Superior temporal gyrus (tissue), 1 donor: ENCODE measurements at regions not wholly inside any gene's neighbourhood (a gene's known extent, or its start where the extent isn't known, plus 50 kb on each side); places are given as distances from the start of the nearest gene placed in this dataset.
"Not testable (repeated sequence)": the region's sequence is repeated elsewhere in the genome, so short reads cannot be mapped to it uniquely, and the experiment has no call there.

Experiments
- DNase-seq: peaks from one replicate; pipeline ENCODE4 v3.0.0-alpha.2; 2016; ENCODE audit errors: extremely low spot score

DNA sequence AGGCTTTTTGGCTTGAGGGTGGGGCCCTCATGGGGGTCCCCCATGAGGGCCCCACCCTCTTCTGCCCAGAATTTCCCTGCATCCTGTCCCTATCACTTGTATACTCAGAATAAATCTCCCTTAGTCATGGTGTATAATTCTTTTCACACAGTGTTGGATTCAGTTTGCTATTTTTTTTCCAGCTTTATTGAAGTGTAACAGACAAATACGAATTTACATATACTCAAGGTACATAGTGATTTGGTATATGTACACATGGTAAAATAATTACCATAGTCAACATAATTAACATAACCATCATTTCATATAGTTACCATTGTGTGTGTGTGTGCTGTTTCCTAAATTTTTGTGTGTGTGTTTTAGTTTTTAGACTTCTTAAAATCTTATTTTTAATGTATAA, 289.4 kb downstream of the CNTNAP3B start:
- DNase-seq: not testable (repeated sequence)

DNA sequence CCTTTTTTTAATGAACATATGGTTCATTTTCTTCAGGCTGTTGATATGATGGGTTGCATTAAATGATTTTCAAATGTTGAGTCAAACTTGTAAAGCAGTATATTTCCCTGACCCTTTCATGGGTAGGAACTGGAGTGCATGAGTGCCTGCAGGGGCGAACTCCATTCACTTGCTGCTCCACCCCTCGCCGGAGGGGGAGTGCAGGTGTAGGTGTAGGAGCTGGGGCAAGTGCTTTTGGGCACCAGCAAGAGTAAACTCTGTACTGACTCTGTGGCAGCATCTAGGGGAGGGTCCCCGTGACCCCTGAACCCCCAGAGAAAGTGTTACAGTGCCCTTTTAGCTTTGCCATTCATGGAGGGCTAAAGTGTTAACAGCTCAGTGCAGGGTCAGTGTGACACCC, 290.3 kb downstream of the CNTNAP3B start:
- DNase-seq: not testable (repeated sequence)

DNA sequence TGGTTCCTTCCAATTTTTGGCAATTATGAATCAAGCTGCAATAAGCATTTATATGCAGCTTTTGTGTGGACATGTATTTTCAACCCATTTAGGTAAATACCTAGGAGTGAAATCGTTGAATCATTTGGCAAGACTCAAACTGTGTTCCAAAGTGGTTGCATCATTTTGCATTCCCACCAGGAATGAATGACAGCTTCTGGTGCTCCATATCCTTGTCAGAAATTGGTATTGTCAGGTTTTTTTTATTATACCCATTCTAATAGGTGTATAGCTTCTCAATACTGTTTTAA, 290.7 kb downstream of the CNTNAP3B start:
- DNase-seq: not testable (repeated sequence)

DNA sequence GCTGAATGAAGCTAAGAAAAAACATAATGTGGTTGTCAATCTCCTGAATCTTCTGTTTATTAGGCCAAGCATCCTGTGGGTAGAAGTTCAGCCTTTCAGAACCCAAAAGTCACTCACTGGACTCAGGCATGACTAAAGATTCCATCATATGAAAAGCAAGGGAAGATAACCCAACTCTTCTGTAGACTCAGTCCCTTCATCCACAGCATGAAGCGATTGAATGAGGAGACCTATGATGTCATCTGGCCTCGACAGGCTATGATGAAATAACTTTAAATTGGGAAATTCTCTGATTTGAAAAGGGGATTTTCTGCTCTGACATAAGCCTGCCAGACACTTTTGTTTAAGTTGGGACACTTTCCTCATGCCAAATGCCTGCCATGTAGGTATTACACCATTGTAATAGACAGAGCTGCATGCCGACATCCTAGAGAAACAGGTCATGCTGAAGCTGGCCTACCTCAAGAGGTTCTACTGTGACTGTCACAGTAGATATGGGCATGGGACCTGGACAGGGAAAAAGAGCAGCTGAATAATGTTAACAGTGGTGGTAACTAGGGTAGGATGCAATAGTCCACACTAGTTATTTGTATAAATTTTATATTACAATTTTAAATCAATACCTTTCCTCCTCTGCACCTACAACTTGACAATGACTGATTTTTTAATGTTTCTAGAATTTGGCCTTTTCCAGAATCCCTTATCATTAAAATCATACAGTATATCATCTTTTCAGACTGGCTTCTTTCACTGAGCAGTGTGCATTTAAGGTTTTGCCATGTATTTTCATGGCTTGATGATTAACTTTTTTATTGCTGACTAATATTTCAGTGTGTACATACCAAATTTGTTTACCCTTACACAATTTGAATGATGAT, 291.3 kb downstream of the CNTNAP3B start:
- DNase-seq: not testable (repeated sequence)

DNA sequence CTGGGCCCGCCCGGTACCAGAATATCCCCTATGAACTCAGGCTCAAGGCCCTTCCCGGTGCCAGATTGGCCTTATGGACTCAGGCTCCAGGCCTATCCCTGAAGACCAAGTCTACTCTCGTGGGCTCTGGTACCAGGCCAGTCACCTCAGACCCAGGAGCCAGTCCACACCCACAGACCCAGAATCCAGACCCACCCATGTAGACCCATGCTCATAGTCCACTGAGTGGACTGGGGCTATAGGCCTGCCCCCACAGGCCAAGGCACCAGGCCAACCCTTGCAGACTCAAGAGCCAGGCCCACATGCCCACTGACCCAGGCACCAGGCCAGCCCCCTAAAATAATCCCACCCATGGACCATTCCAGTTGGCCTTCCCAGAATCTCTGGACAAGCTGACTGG, 296.1 kb downstream of the CNTNAP3B start:
- not testable (repeated sequence) for DNase-seq

DNA sequence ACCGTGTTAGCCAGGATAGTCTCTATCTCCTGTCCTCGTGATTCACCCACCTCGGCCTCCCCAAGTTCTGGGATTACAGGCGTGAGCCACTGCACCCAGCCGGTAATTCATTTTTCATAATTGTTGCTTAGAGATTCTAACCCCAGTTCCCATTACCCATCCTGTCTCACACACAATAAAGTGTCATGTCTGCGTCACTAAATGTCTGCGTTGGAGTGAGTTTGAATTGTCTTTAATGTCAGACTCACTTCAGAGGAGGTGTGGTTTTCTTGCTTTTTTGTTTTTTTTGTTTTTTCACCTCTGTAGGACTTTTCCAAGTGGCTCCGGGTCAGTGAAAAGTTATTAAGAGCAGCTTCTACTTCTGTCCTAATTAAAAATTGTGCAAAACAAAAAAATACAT, 304.5 kb downstream of the CNTNAP3B start:
- DNase-seq: not testable (repeated sequence)

DNA sequence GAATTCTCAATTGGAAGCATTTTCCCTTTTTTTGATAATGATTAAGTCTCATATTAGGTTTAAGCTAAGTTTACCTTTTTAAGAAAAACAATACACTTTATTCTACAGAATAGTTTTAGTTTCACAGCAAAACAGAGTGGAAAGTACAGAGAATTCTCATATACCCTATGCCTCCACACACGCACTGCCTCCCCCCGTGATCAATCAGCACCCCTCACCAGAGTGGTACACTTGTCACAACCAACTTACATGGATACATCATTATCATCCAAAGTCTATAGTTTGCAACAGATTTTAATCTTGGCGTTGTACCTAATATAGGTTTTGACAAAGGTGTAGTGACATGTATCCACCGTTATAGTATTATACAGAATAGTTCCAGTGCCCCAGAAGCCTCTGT, 326.5 kb downstream of the CNTNAP3B start:
- not testable (repeated sequence) for DNase-seq

DNA sequence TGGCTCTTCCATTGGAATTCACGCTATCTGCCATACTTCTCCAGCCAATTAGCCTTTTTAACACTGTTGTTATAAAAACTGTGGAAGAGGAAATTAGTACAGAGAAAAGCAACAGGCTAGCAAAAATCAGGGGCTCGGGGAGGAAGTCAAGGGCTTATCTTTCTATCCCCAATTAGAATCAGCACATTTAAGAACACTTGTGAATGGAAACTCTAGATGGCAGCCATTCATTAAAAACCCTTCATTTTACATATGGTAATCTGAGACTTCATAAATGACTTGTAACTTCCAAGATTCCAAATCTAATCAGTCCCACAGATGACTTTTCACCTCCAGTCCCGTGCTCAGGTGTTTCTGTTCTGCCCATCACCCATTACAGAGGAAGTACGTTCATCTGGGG, 330.5 kb downstream of the CNTNAP3B start:
- not testable (repeated sequence) for DNase-seq

DNA sequence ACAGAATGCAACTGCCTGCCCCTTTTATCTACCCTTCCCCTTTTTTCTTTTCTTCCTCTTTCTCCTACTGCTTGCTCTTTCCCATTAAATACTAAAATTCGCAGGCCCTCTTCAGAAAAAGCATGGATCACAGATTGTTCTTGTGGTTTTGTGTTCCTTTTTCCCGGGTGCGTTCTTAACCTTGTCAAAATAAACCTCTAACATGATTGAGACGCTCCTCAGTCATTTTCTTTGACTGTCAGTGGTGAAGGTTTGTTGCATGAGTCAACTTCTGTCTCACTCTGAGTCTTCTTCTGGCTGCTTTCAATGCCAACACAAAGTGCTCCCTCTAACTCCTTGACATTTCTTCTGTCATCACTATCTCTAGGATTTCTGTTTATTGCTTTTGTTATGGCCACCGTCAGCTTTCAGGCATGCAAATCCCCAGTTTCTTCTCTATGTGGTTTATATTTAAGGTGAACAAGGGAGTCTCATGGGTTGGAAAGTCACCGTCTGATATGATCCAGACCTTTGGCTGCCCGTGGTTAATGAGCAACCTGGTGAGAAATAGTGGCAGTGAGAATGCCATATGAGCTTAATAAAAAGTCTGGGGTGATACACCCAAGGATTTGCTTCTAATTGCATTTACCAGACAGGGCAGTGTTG, 338.4 kb downstream of the CNTNAP3B start:
- not testable (repeated sequence) for DNase-seq

DNA sequence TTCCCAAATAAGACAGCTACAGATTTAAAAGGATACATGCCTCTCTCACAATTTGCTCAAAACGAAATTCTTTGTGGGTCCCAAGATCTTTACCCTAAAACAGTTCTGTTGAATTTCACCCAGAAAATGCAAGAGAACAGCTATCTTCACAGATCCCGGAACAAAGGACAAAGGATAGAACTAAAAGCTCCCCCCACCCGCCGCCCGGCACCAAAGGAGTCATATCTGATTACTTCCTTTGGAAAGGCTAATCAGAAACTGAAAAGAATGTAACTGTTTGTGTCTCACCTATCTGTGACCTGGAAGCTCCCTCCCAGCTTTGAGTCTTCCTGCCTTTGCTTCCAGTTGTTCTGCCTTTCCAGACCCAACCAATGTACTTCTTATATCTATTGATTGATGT, 339.2 kb downstream of the CNTNAP3B start:
- DNase-seq: not testable (repeated sequence)

DNA sequence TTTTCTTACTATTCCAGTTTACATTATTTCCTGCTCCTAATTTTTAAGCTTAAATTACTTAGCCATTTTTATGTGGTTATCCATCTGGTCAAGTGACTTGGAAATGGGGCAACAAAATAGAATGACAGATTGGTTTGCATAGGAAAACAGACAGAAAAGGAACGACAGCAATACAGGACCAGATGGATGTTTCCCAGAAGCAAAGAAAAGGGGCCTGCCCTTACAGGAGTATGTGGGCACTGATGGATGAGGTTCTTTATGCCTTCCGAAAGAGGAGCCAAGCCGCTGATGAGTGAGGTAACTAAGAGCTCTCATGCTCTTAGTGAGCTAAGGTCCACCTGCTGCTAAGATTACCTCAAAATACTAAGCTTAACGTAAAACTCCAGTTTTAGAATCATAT, 339.8 kb downstream of the CNTNAP3B start:
- DNase-seq: not testable (repeated sequence)

DNA sequence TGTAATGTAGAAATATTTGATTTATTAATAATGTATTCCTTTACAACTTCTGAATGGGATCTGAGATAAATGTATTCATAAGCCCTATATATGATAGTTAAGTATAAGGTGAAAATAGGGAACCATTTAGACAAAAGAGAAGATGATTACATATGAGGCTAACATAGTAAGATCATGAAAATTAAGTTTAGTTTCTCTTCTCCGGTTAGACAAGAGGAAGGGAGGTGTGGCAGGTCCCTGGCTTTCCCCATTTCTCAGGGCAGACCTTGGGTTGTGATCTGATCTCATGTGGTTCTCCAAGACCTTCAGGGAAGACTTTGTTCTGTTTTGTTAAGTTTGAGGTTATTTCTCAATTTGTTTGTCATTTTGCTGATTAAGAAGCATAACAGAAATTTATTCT, 341.3 kb downstream of the CNTNAP3B start:
- not testable (repeated sequence) for DNase-seq

DNA sequence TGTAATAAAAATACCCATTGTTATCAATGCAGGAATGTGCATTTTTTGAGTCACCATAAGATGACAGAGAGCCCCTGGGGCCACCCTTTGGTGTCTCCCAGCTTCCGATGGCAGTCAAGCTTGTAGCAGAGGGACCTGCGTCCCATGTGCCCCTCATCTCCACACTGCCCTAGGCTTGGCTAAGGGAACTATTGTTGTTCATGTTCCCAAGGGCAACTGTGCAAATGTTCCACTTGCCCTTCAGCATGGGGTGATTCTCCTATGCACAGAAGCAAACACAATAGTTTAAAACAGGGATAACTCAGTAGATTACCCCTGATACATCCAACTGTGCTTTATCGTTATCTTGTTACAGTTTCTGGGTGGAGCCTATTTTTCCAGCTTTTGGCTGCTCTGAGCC, 342.0 kb downstream of the CNTNAP3B start:
- not testable (repeated sequence) for DNase-seq

DNA sequence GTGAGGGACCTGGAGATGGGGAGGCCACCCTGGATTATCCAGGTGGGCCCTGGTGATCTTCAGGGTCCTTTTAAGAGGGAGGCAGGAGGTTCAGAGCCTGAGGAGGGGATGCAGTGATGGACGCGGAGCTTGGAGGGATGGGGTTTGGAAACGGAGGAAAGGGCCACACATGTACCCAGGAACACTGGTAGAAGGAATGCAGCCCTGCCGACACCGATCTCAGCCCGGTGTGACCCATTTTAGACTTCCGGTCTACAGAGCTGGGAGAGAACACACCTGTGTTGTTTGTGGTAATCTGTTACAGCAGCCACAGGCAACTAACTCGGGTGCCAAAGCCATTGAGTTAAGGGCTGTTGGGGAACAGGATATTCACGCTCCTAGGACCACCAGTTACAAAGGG, 345.2 kb downstream of the CNTNAP3B start:
- not testable (repeated sequence) for DNase-seq

DNA sequence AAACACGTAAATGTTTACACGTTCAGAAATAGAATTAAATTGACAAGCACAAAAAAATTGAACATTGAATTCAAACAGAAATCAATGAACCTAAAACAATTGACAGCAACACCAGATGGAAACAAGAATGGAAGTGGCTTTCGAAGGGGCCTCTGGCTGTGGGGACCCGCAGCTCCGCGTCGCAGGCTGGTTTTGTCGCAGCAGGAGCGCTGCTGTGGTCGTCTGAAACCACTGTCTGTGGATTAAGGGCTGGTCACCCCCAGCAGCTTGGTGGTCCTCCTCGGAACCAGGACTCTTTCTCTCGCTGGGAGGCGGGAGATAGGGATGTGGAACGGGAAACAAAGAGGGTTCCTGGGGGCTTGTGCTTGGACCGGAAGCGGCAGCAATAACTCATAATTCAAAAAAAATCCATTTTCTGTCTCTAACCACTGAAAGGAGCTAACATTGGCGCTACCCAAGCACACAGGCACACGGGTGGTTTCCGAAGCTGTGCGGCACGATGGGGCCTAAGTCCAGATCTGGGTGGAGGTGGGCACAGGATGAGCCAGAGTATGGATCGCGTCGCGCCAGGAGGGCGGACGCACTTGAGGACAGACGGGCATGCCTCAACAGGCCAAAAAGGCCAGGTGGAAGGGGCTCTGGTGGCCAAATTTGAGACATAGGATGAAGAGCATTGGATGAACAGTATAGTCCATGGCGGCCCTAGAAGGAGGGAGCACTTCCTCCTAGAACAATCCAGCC, 346.0 kb downstream of the CNTNAP3B start:
- DNase-seq: not testable (repeated sequence)

DNA sequence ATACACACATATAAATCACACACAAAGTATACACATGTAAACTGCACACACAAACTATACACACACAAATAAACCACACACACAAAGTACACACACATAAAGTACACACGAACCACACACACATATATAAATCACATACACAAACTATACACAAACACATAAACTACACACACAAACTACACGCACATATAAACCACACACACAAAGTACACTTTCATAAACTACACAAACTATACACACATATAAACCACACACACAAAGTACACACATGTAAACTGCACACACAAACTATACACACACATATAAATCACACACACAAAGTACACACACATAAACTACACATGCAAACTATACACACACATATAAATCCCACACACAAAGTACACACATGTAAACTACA, 347.3 kb downstream of the CNTNAP3B start:
- not testable (repeated sequence) for DNase-seq

DNA sequence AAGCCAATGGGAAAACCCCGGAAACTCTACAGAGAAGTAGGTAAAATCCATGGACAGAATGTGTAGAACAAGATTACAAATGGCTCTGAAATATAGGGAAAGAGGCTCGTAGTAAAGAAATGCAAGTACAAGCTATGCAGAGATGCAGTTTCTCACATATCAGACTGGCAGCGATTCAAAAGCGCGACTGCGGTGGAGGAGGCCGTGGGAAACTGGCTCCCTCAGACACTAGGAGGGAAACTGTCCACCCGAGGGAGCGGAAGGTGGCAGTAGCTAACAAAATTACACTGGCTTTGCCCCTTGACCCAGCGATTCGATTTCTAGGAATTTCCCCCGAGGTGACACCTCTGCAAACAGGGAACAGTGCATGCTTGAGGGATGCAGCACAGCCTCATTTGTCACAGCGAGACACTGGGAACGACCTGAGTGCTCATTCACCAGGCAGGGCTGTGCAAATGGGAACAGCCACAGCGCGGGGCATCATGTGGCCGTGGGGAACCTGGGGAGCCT, 349.3 kb downstream of the CNTNAP3B start:
- DNase-seq: not testable (repeated sequence)

DNA sequence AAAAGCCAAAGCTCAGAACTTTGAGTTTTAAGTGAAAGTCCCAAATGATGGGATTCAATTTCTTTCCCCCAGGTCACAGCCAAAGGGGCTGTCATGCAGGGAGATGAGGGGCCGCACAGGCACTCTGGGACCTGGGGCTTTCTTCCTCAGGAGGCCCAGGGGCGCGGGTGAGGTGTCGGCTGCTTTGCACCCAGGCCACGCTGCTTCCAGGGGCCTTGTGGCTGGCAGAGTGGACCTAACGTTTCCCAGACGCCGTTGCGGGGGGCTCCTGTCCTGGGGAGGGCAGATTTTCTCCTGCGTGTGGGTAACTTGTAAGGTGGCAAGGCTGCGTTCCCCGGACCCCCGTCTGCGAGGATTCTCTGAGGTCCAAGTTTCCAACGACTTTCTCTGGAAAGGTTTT, 350.0 kb downstream of the CNTNAP3B start:
- DNase-seq: not testable (repeated sequence)

DNA sequence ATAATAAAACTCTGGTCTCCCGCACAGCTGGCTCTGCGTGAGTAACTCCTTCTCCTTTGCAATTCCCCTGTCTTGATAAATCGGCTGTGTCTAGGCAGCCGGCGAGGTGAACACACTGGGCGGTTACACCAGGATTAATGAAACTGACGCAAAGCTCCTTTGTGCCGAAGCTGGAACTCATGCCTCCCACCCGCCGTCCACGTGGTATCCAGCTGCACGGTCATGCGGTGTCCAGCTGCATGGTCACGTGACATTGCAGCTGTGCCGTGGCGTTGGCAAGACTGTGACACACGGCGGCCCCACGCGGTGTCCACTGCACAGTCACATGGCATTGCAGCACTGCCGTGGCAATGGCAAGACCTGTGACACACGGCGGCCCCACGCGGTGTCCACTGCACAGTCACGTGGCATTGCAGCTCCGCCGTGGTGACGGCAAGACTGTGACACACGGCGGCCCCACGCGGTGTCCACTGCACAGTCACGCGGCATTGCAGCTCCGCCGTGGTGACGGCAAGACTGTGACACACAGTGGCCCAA, 350.6 kb downstream of the CNTNAP3B start:
- not testable (repeated sequence) for DNase-seq

DNA sequence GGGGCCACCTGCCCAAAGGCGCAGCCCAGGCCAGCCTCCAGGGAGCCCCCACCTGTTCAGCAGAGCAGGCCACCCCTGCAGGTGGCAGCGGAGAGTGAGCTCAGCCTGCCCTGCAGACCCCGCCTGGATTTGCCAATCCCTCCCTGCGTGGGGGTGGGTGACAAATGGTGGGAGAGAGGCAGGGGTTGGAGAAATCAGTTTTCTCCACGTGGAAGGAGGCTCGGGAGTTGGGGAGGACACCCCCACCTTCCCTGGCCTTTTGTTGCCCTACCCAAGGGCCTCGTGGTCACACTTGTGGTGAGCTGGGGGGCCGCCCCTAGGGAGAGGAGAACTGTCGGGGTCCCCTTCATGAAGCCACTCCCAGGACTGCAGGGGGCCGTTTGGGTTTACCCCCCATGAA, 351.7 kb downstream of the CNTNAP3B start:
- not testable (repeated sequence) for DNase-seq

DNA sequence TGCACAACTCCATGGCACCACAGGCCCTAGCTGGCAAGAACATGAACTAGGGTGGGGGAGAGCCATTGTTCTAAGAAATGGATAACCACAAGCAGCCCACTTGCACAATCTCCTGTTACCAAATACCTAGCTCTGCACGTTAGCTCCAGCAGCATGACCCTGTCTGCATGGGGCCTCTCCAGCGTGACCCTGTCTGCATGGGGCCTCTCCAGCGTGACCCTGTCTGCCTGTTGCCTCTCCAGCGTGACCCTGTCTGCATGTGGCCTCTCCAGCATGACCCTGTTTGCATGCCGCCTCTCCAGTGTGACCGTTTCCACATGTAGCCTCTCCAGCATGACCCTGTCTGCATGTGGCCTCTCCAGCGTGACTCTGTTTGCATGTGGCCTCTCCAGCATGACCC, 356.7 kb downstream of the CNTNAP3B start:
- not testable (repeated sequence) for DNase-seq

DNA sequence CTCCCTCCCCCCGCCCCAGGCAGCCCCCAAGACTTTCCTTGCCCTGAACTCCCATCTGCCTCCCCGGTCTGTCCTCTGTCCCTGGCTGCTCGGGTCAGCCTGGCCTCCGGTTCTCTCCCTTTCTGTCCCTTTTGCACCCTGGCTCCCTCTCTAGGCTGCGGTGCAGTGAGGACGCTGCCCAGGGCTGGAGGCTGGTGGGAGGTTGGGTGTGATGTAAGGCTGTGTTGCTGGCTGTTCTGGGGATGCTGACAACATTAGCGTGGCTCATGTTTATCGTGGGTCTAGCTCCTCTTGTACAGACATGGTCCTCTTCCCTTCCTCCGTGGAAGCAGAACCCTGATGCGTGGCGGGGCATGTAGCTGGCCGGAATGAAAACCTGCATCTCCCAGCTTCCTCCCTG, 357.5 kb downstream of the CNTNAP3B start:
- not testable (repeated sequence) for DNase-seq
